ENCODE measurements at regions not wholly inside any gene's neighbourhood (a gene's known extent, or its start where the extent isn't known, plus 50 kb on each side); places are given as distances from the start of the nearest gene placed in this dataset.

DNA sequence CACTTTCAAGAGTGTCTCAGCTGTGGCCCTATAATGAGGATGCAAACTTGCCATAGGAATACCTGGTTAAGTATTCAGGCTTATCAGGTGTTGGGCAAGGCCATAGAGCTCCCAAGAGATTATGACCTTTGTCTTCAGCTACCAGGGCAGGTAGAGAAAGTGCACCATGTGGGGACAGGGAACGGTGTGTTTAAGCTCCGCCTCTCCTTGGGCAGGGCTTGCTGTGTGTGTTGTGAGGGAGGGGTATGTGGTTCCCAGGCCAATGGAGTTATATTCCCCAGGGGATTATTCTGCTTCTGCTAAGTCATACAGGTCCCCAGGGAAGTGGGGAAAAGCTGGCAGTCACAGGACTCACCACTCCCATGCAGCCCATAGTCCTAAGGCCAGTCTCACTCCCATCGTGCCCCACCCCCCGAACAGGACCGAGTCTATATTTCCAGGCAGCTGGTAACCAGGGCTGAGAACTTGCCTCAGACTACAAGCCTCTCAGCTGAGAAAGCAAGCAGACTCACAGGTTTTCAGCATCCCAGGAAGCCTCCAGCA lies 660.2 kb downstream of the HTR1B start:
- Histone ChIP-seq H4K20me1 (ENCODE audit: insufficient read depth, low read length) (no peaks in the 10 kb centered on the region), H3K27me3 (ENCODE audit: control insufficient read depth in 1 of 2, insufficient read depth in 2 of 2, low read length in 2 of 2) (no peaks in the 10 kb centered on the region), H3K36me3 (replicated peaks in 1 of 2; ENCODE audit: control insufficient read depth in 1 of 2, insufficient read depth in 2 of 2, low read length in 2 of 2) (no peaks in the 10 kb centered on the region), H3K9me3 (ENCODE audit: low read length) (no peaks in the 10 kb centered on the region), H3K4me1 (ENCODE audit: insufficient read depth, low read length) (no peaks in the 10 kb centered on the region), H3K9ac (ENCODE audit: insufficient read depth, low read depth, low read length) (no peak overlapping the region), H3K4me2 (ENCODE audit: low read depth, low read length) (no peak overlapping the region), H3K79me2 (ENCODE audit: insufficient read depth, low read length) (no peaks in the 10 kb centered on the region), H3K4me3 (replicated peaks in 1 of 3; ENCODE audit: insufficient read depth in 1 of 3, low read depth in 2 of 3, low read length in 3 of 3) (no peak overlapping the region), H3K27ac (ENCODE audit: extremely low read length, insufficient read depth, low read length) (no peak overlapping the region), H2AFZ (ENCODE audit: low read length) (no peak overlapping the region)
- in situ Hi-C loops (cut with HindIII; ENCODE audit: extremely low pct_ligation_motif_present, low pct_unique_long_range_greater_than_20kb) (no loop called here), intact Hi-C loops (cut with micrococcal nuclease; ENCODE audit: unreplicated experiment) (no loop called here)
- no peak for FAIRE-seq
- no peak for DNase-seq (ENCODE audit: low spot score)
- POLR2A ChIA-PET: no interaction called here
- ATAC-seq: no peak
- WGBS (ENCODE audit: low lambda C conversion rate): 38% methylated on average over 3 of the region's 5 CpGs
- BruUV-seq (replicated peaks): no TSS peak
- CTCF ChIA-PET (ENCODE audit: low intra/inter-chr PET ratio, low total read pairs): no interaction called here
- no peak for TF ChIP-seq SP4 (CRISPR knock-in tag; IDR thresholded peaks at IDR 0.05)
- TF ChIP-seq, protein P1, sequence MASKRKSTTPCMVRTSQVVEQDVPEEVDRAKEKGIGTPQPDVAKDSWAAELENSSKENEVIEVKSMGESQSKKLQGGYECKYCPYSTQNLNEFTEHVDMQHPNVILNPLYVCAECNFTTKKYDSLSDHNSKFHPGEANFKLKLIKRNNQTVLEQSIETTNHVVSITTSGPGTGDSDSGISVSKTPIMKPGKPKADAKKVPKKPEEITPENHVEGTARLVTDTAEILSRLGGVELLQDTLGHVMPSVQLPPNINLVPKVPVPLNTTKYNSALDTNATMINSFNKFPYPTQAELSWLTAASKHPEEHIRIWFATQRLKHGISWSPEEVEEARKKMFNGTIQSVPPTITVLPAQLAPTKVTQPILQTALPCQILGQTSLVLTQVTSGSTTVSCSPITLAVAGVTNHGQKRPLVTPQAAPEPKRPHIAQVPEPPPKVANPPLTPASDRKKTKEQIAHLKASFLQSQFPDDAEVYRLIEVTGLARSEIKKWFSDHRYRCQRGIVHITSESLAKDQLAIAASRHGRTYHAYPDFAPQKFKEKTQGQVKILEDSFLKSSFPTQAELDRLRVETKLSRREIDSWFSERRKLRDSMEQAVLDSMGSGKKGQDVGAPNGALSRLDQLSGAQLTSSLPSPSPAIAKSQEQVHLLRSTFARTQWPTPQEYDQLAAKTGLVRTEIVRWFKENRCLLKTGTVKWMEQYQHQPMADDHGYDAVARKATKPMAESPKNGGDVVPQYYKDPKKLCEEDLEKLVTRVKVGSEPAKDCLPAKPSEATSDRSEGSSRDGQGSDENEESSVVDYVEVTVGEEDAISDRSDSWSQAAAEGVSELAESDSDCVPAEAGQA (IDR thresholded peaks at IDR 0.05; ENCODE audit: low read depth): no peak
- TF ChIP-seq, protein P1 (CRISPR knock-in tag; IDR thresholded peaks at IDR 0.05; ENCODE audit: borderline replicate concordance): no peak
- TF ChIP-seq, protein P2, sequence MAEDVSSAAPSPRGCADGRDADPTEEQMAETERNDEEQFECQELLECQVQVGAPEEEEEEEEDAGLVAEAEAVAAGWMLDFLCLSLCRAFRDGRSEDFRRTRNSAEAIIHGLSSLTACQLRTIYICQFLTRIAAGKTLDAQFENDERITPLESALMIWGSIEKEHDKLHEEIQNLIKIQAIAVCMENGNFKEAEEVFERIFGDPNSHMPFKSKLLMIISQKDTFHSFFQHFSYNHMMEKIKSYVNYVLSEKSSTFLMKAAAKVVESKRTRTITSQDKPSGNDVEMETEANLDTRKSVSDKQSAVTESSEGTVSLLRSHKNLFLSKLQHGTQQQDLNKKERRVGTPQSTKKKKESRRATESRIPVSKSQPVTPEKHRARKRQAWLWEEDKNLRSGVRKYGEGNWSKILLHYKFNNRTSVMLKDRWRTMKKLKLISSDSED (CRISPR knock-in tag; IDR thresholded peaks at IDR 0.05): no peak
- TF ChIP-seq ATF7-NPFF (CRISPR knock-in tag; IDR thresholded peaks at IDR 0.05; ENCODE audit: low read depth): no peak
- no peak for TF ChIP-seq ZNF569 (CRISPR knock-in tag; IDR thresholded peaks at IDR 0.05; ENCODE audit: borderline replicate concordance)
- no peak for TF ChIP-seq GATA4 (IDR thresholded peaks at IDR 0.05; ENCODE audit: borderline replicate concordance, low read depth)
- TF ChIP-seq ZNF501 (CRISPR knock-in tag; IDR thresholded peaks at IDR 0.05): no peak
- TF ChIP-seq ETV6 (CRISPR knock-in tag; conservative IDR thresholded peaks at IDR 0.05): no peak

All from HepG2 (cell line).